IMR-90 (cell line): ENCODE measurements at regions not wholly inside any gene's neighbourhood (a gene's known extent, or its start where the extent isn't known, plus 50 kb on each side); places are given as distances from the start of the nearest gene placed in this dataset.
A peak's percentile ranks its signal among the peaks of the same experiment; 100 is the strongest.

ENCODE experiments used
- ATAC-seq: fragments of 200-7000 bp; cut with Tn5 transposase; 2 replicates; pipeline ENCODE4 v1.9.1; 2020; ENCODE audit warnings: low read depth, mild to moderate bottlenecking, moderate library complexity
- BruUV-seq: library from RNA; stranded (reverse); fragments of 400-500 nt; replicated peaks from 2 replicates; lab custom pipeline; 2021; lab: Mats Ljungman, UMichigan
- CTCF ChIA-PET: fragments of 300-600 bp; formaldehyde crosslinking; extraction: SDS; loops from one replicate; lab custom pipeline; 2021; ENCODE audit warnings: antibody characterized with exemption; lab: Yijun Ruan, JAX
- POLR2A ChIA-PET: fragments of 300-600 bp; sonication (Branson Sonifier 250); formaldehyde crosslinking; loops from one replicate; lab custom pipeline; 2022; ENCODE audit warnings: antibody characterized with exemption; ENCODE audit not compliant: unreplicated experiment; lab: Charles Lee
- DNase-seq: peaks from one replicate; pipeline ENCODE4 v3.0.0; 2013
- H2AFZ ChIP-seq: replicated peaks from 2 replicates; pipeline ENCODE3; 2013; ENCODE audit warnings: low read length, mild to moderate bottlenecking; ENCODE audit not compliant: poor library complexity
- H2AK5ac ChIP-seq: 2 replicates; pipeline ENCODE4 v1.6.1; 2013; ENCODE audit warnings: low read depth, low read length, inconsistent platforms
- H2AK9ac ChIP-seq: replicated peaks from 2 replicates; pipeline ENCODE3; 2013; ENCODE audit warnings: mild to moderate bottlenecking, low read depth, low read length, moderate library complexity; ENCODE audit not compliant: poor library complexity
- H2BK120ac ChIP-seq: 2 replicates; pipeline ENCODE4 v1.6.1; 2013; ENCODE audit warnings: low read depth, low read length, inconsistent platforms
- H2BK15ac ChIP-seq: 3 replicates; pipeline ENCODE4 v1.6.1; 2013; ENCODE audit warnings: low read depth, low read length, inconsistent platforms
- H2BK20ac ChIP-seq: 2 replicates; pipeline ENCODE4 v1.6.1; 2013; ENCODE audit warnings: low read depth, mild to moderate bottlenecking, inconsistent platforms, low read length, moderate library complexity
- H2BK5ac ChIP-seq: 2 replicates; pipeline ENCODE4 v1.6.1; 2013; ENCODE audit warnings: mild to moderate bottlenecking, low read depth, low read length, inconsistent platforms; ENCODE audit not compliant: poor library complexity, severe bottlenecking
- H3K14ac ChIP-seq: replicated peaks from 2 replicates; pipeline ENCODE4 v1.6.1; 2013; ENCODE audit warnings: low read depth, low read length, inconsistent platforms
- H3K18ac ChIP-seq: 2 replicates; pipeline ENCODE4 v1.6.1; 2013; ENCODE audit warnings: low read depth, low read length, control low read depth
- H3K23ac ChIP-seq: 2 replicates; pipeline ENCODE4 v1.6.1; 2013; ENCODE audit warnings: low read depth, low read length, inconsistent platforms
- H3K27ac ChIP-seq: 2 replicates; pipeline ENCODE4 v1.5.1; 2013; ENCODE audit warnings: mild to moderate bottlenecking, control low read depth, low read length; ENCODE audit not compliant: insufficient read depth
- H3K27me3 ChIP-seq: 2 replicates; pipeline ENCODE4 v1.6.1; 2013; ENCODE audit warnings: low read length; ENCODE audit not compliant: control insufficient read depth, insufficient read depth
- H3K36me3 ChIP-seq: 2 replicates; pipeline ENCODE4 v1.6.1; 2013; ENCODE audit warnings: low read length, mixed read lengths; ENCODE audit not compliant: control insufficient read depth, insufficient read depth
- H3K4ac ChIP-seq: 2 replicates; pipeline ENCODE4 v1.6.1; 2013; ENCODE audit warnings: low read depth, low read length, inconsistent platforms
- H3K4me1 ChIP-seq: 2 replicates; pipeline ENCODE4 v1.6.1; 2013; ENCODE audit warnings: low read length, mixed read lengths; ENCODE audit not compliant: control insufficient read depth, insufficient read depth
- H3K4me2 ChIP-seq: 2 replicates; pipeline ENCODE4 v1.6.1; 2013; ENCODE audit warnings: low read depth, mild to moderate bottlenecking, control low read depth, low read length, moderate library complexity
- H3K4me3 ChIP-seq: 2 replicates; pipeline ENCODE4 v1.5.1; 2013; ENCODE audit warnings: low read depth, mild to moderate bottlenecking, control low read depth, low read length, moderate library complexity; ENCODE audit not compliant: insufficient read depth
- H3K56ac ChIP-seq: 2 replicates; pipeline ENCODE4 v1.6.1; 2013; ENCODE audit warnings: low read length, inconsistent platforms; ENCODE audit not compliant: insufficient read depth; ENCODE audit errors: extremely low read depth
- H3K79me1 ChIP-seq, 2 experiments: 2 replicates each; pipeline ENCODE4 v1.6.1; 2013; ENCODE audit warnings: low read length in 2 of 2, inconsistent platforms in 1 of 2, low read depth in 1 of 2
- H3K9ac ChIP-seq: 2 replicates; pipeline ENCODE4 v1.6.1; 2013; ENCODE audit warnings: low read depth, low read length, control low read depth
- H3K9me1 ChIP-seq: 2 replicates; pipeline ENCODE4 v1.6.1; 2013; ENCODE audit warnings: low read length, inconsistent platforms; ENCODE audit not compliant: insufficient read depth
- H3K9me3 ChIP-seq: 2 replicates; pipeline ENCODE4 v1.6.1; 2013; ENCODE audit warnings: low read length; ENCODE audit not compliant: control insufficient read depth, insufficient read depth
- H4K20me1 ChIP-seq: 2 replicates; pipeline ENCODE4 v1.6.1; 2013; ENCODE audit warnings: low read length, inconsistent platforms; ENCODE audit not compliant: insufficient read depth
- H4K5ac ChIP-seq: 2 replicates; pipeline ENCODE4 v1.6.1; 2013; ENCODE audit warnings: mild to moderate bottlenecking, low read depth, low read length, control low read depth
- H4K8ac ChIP-seq, 2 experiments: 2 replicates each; pipeline ENCODE4 v1.6.1; 2013; ENCODE audit warnings: low read depth in 2 of 2, low read length in 2 of 2, control low read depth in 1 of 2, inconsistent platforms in 1 of 2
- H4K91ac ChIP-seq: 2 replicates; pipeline ENCODE4 v1.6.1; 2013; ENCODE audit warnings: low read depth, low read length, inconsistent platforms; ENCODE audit not compliant: insufficient read depth
- CHD1 ChIP-seq: IDR thresholded peaks from 2 replicates; pipeline ENCODE4 v1.6.1; 2012; ENCODE audit warnings: low read depth, low read length, improper control_type of control experiment
- CTCF ChIP-seq: conservative IDR thresholded peaks from 2 replicates; pipeline ENCODE4 v1.5.1; 2012; ENCODE audit warnings: mild to moderate bottlenecking, low read depth, low read length, improper control_type of control experiment
- MAFK ChIP-seq: IDR thresholded peaks from 2 replicates; pipeline ENCODE4 v1.6.1; 2012; ENCODE audit warnings: low read depth, low read length, improper control_type of control experiment
- RAD21 ChIP-seq: IDR thresholded peaks from 2 replicates; pipeline ENCODE4 v1.6.1; 2012; ENCODE audit warnings: low read length, improper control_type of control experiment
- RFX5 ChIP-seq: IDR thresholded peaks from 2 replicates; pipeline ENCODE4 v1.8.0; 2012; ENCODE audit warnings: low read depth, mild to moderate bottlenecking, low read length, moderate library complexity
- SMC3 ChIP-seq: fragments of 150-350 bp; IDR thresholded peaks from 2 replicates; pipeline ENCODE4 v1.6.1; 2016; ENCODE audit warnings: low read depth, mild to moderate bottlenecking, antibody characterized with exemption, low read length, moderate library complexity
- WGBS, 2 experiments: methylation state at CpG; one replicate each; pipeline versions ENCODE4 v1.1.5 to v1.1.7; 2013; ENCODE audit warnings: missing lambda C conversion rate in 2 of 2; ENCODE audit not compliant: insufficient read length in 1 of 2; ENCODE audit errors: extremely low coverage in 2 of 2; 5-methylcytosine and 5-hydroxymethylcytosine counted together
- dilution Hi-C: fragments of 300-500 bp; cut with HindIII; formaldehyde crosslinking; loops from one replicate; pipeline ENCODE4 v1.14.3; 2018; ENCODE audit warnings: low sequenced_read_pairs; ENCODE audit not compliant: unreplicated experiment
- in situ Hi-C: fragments of 300-500 bp; cut with MboI; formaldehyde crosslinking; loops from 3 replicates; pipeline ENCODE4 v1.14.3; 2019; ENCODE audit warnings: low sequenced_read_pairs, inconsistent platforms, mixed read lengths
- intact Hi-C: fragments of 100-400 bp; cut with micrococcal nuclease; formaldehyde crosslinking; loops from 2 replicates; pipeline ENCODE4 v1.10.0; 2022
- TF ChIP-seq, protein P1 (sequence below): fragments of 150-350 bp; IDR thresholded peaks from 2 replicates; pipeline ENCODE4 v1.6.1; 2016; ENCODE audit warnings: low read depth, mild to moderate bottlenecking, low read length, moderate library complexity, borderline replicate concordance

- H3K9ac ChIP-seq, result no peak overlapping the region
- H3K4me2 ChIP-seq, result no peak overlapping the region
- H3K4me3 ChIP-seq, result no peak overlapping the region
- TF ChIP-seq CHD1 (no peak), SMC3 (no peak), MAFK (no peak), RAD21 (no peak), RFX5 (no peak), CTCF (no peak)
- TF ChIP-seq, protein P1, sequence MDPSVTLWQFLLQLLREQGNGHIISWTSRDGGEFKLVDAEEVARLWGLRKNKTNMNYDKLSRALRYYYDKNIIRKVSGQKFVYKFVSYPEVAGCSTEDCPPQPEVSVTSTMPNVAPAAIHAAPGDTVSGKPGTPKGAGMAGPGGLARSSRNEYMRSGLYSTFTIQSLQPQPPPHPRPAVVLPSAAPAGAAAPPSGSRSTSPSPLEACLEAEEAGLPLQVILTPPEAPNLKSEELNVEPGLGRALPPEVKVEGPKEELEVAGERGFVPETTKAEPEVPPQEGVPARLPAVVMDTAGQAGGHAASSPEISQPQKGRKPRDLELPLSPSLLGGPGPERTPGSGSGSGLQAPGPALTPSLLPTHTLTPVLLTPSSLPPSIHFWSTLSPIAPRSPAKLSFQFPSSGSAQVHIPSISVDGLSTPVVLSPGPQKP, result no peak
- no peak overlapping the region for H3K27ac ChIP-seq
- no peaks in the 10 kb centered on the region for H3K9me3 ChIP-seq
- H3K56ac ChIP-seq, result no peak overlapping the region
- H4K20me1 ChIP-seq, result no peaks in the 10 kb centered on the region
- H2AFZ ChIP-seq, result no peak overlapping the region
- 0 out of 2 replicates have a peak overlapping the region, but pooled peaks have one; percentile 45 for H3K14ac ChIP-seq
- dilution Hi-C loops (no loop called here), in situ Hi-C loops (loop anchor here (10.0 kb wide), 1 partner anchor 386 kb away; no protein-coding TSS in a partner anchor), intact Hi-C loops (loop anchor here (10.0 kb wide), 2 partner anchors 156 to 246 kb away; no protein-coding TSS in a partner anchor)
- no peak overlapping the region for H3K23ac ChIP-seq
- DNase-seq (no peak), ATAC-seq (no peak)
- H4K91ac ChIP-seq, result no peak overlapping the region
- ChIA-PET POLR2A (no interaction called here), CTCF (no interaction called here)
- H2BK15ac ChIP-seq, result no peak overlapping the region
- no peak overlapping the region for H3K4ac ChIP-seq
- H3K18ac ChIP-seq, result peak overlapping the region; percentile 79
- peaks cover 4% of the 10 kb centered on the region for H3K4me1 ChIP-seq
- H3K36me3 ChIP-seq, result no peaks in the 10 kb centered on the region
- no peak overlapping the region for H2AK5ac ChIP-seq
- no CpG with 5 or more reads among the region's 1 CpG for WGBS, 2 experiments
- no peak overlapping the region; the same call in 1 of the 2 replicates for H2BK20ac ChIP-seq
- no peaks in the 10 kb centered on the region for H3K27me3 ChIP-seq
- peak overlapping the region; percentile 38; the same call in 1 of the 2 replicates for H2BK120ac ChIP-seq
- H4K8ac ChIP-seq, result no peak overlapping the region
- no peaks in the 10 kb centered on the region for H3K9me1 ChIP-seq
- no peak overlapping the region for H2BK5ac ChIP-seq
- BruUV-seq, result no TSS peak
- no peaks in the 10 kb centered on the region for H3K79me1 ChIP-seq
- no peak overlapping the region for H4K5ac ChIP-seq
- H2AK9ac ChIP-seq, result no peak overlapping the region
Observed at GRCh38 chrX:13370713-13371112, 50.9 kb upstream of the ATXN3L start.
